SW480 (cell line): ENCODE measurements at regions not wholly inside any gene's neighbourhood (a gene's known extent, or its start where the extent isn't known, plus 50 kb on each side); places are given as distances from the start of the nearest gene placed in this dataset.

Experiments
- DNase-seq: peaks from one replicate; pipeline ENCODE4 v3.0.0-alpha.2; 2016; ENCODE audit warnings: low spot score

GRCh38 chr2:18651842-18652774 is 62.7 kb upstream of the NT5C1B start:
- no peak for DNase-seq

- DNase-seq = no peak
These were observed 60.9 kb upstream of the NT5C1B start for GRCh38 chr2:18650221-18650620.

GRCh38 chr2:18649502-18650135 is 60.2 kb upstream of the NT5C1B start:
- no peak for DNase-seq

- no peak for DNase-seq
These were observed 58.8 kb upstream of the NT5C1B start for GRCh38 chr2:18648161-18648560.

- no peak for DNase-seq
These were observed 58.4 kb upstream of the NT5C1B start for GRCh38 chr2:18647731-18648130.

GRCh38 chr2:18645315-18645714 is 55.9 kb upstream of the NT5C1B start:
- no peak for DNase-seq

- no peak for DNase-seq
These were observed 54.7 kb upstream of the NT5C1B start for GRCh38 chr2:18644115-18644462.

- no peak for DNase-seq
These were observed 54.2 kb upstream of the NT5C1B start for GRCh38 chr2:18643326-18644114.

- DNase-seq = no peak
These were observed 52.5 kb upstream of the NT5C1B start for GRCh38 chr2:18641823-18642222.

- DNase-seq = no peak
These were observed 50.5 kb upstream of the NT5C1B start for GRCh38 chr2:18639756-18640453.
